ENCODE measurements at regions not wholly inside any gene's neighbourhood (a gene's known extent, or its start where the extent isn't known, plus 50 kb on each side); places are given as distances from the start of the nearest gene placed in this dataset.

GRCh38 chr12:77571127-77571526, 259.6 kb upstream of the NAV3 start:
- DNase-seq (ENCODE audit: low read depth), result no peak

- DNase-seq (ENCODE audit: low read depth), result no peak
These were observed 260.8 kb upstream of the NAV3 start for GRCh38 chr12:77569876-77570275.

- no peak for DNase-seq (ENCODE audit: low read depth)
These were observed 270.0 kb upstream of the NAV3 start for GRCh38 chr12:77560714-77561113.

GRCh38 chr12:77559400-77560074, 271.2 kb upstream of the NAV3 start:
- DNase-seq (ENCODE audit: low read depth), result no peak

GRCh38 chr12:77555074-77555473, 275.6 kb upstream of the NAV3 start:
- DNase-seq (ENCODE audit: low read depth), result no peak

- no peak for DNase-seq (ENCODE audit: low read depth)
These were observed 276.6 kb upstream of the NAV3 start for GRCh38 chr12:77553976-77554619.

GRCh38 chr12:77549383-77550128, 281.1 kb upstream of the NAV3 start:
- DNase-seq (ENCODE audit: low read depth), result no peak

- no peak for DNase-seq (ENCODE audit: low read depth)
These were observed 281.9 kb upstream of the NAV3 start for GRCh38 chr12:77548797-77549196.

- DNase-seq (ENCODE audit: low read depth), result no peak
These were observed 290.6 kb upstream of the NAV3 start for GRCh38 chr12:77540097-77540496.

GRCh38 chr12:77537663-77538062, 293.0 kb upstream of the NAV3 start:
- peak; percentile 3 for DNase-seq (ENCODE audit: low read depth)

- DNase-seq (ENCODE audit: low read depth), result no peak
These were observed 295.0 kb upstream of the NAV3 start for GRCh38 chr12:77535734-77536133.

- no peak for DNase-seq (ENCODE audit: low read depth)
These were observed 298.8 kb upstream of the NAV3 start for GRCh38 chr12:77531912-77532311.

- DNase-seq (ENCODE audit: low read depth), result no peak
These were observed 308.4 kb upstream of the NAV3 start for GRCh38 chr12:77522247-77522646.

- DNase-seq (ENCODE audit: low read depth), result peak; percentile 2
These were observed 309.1 kb upstream of the NAV3 start for GRCh38 chr12:77521508-77522115.

- DNase-seq (ENCODE audit: low read depth), result no peak
These were observed 316.2 kb upstream of the NAV3 start for GRCh38 chr12:77514511-77514910.

GRCh38 chr12:77510985-77511384, 319.7 kb upstream of the NAV3 start:
- DNase-seq (ENCODE audit: low read depth), result no peak

GRCh38 chr12:77504466-77504865, 326.2 kb upstream of the NAV3 start:
- no peak for DNase-seq (ENCODE audit: low read depth)

- DNase-seq (ENCODE audit: low read depth), result no peak
These were observed 330.6 kb upstream of the NAV3 start for GRCh38 chr12:77500089-77500488.

GRCh38 chr12:77497647-77498046, 333.0 kb upstream of the NAV3 start:
- no peak for DNase-seq (ENCODE audit: low read depth)

GRCh38 chr12:77496714-77497113, 334.0 kb upstream of the NAV3 start:
- DNase-seq (ENCODE audit: low read depth), result no peak

GRCh38 chr12:77494296-77494695, 336.4 kb upstream of the NAV3 start:
- DNase-seq (ENCODE audit: low read depth), result no peak

- no peak for DNase-seq (ENCODE audit: low read depth)
These were observed 337.2 kb upstream of the NAV3 start for GRCh38 chr12:77493302-77494168.
